ENCODE measurements at regions not wholly inside any gene's neighbourhood (a gene's known extent, or its start where the extent isn't known, plus 50 kb on each side); places are given as distances from the start of the nearest gene placed in this dataset.

- no peak for TF ChIP-seq CTCF (IDR thresholded peaks at IDR 0.05; ENCODE audit: low read length, missing control alignments)
- no peak for DNase-seq (ENCODE audit: low read depth)
- no peak overlapping the region for H3K4me3 ChIP-seq (replicated peaks; ENCODE audit: low read depth, low read length)
Measured at GRCh38 chr7:118349604-118350003, 125.1 kb downstream of the ANKRD7 start.

GRCh38 chr7:118350260-118350659 is 125.8 kb downstream of the ANKRD7 start:
- no peak for TF ChIP-seq CTCF (IDR thresholded peaks at IDR 0.05; ENCODE audit: low read length, missing control alignments)
- DNase-seq (ENCODE audit: low read depth), result no peak
- H3K4me3 ChIP-seq (replicated peaks; ENCODE audit: low read depth, low read length), result no peak overlapping the region

GRCh38 chr7:118352867-118353453 is 128.5 kb downstream of the ANKRD7 start:
- no peak for TF ChIP-seq CTCF (IDR thresholded peaks at IDR 0.05; ENCODE audit: low read length, missing control alignments)
- H3K4me3 ChIP-seq (replicated peaks; ENCODE audit: low read depth, low read length), result no peak overlapping the region
- peak; percentile 7 for DNase-seq (ENCODE audit: low read depth)

GRCh38 chr7:118366363-118366762 is 141.9 kb downstream of the ANKRD7 start:
- no peak for TF ChIP-seq CTCF (IDR thresholded peaks at IDR 0.05; ENCODE audit: low read length, missing control alignments)
- no peak overlapping the region for H3K4me3 ChIP-seq (replicated peaks; ENCODE audit: low read depth, low read length)
- DNase-seq (ENCODE audit: low read depth), result no peak

GRCh38 chr7:118368958-118369357 is 144.5 kb downstream of the ANKRD7 start:
- DNase-seq (ENCODE audit: low read depth), result no peak
- no peak overlapping the region for H3K4me3 ChIP-seq (replicated peaks; ENCODE audit: low read depth, low read length)
- TF ChIP-seq CTCF (IDR thresholded peaks at IDR 0.05; ENCODE audit: low read length, missing control alignments), result no peak

- no peak for TF ChIP-seq CTCF (IDR thresholded peaks at IDR 0.05; ENCODE audit: low read length, missing control alignments)
- no peak overlapping the region for H3K4me3 ChIP-seq (replicated peaks; ENCODE audit: low read depth, low read length)
- no peak for DNase-seq (ENCODE audit: low read depth)
Measured at GRCh38 chr7:118369987-118370386, 145.5 kb downstream of the ANKRD7 start.

- no peak for TF ChIP-seq CTCF (IDR thresholded peaks at IDR 0.05; ENCODE audit: low read length, missing control alignments)
- H3K4me3 ChIP-seq (replicated peaks; ENCODE audit: low read depth, low read length), result no peak overlapping the region
- peak; percentile 3 for DNase-seq (ENCODE audit: low read depth)
Measured at GRCh38 chr7:118372530-118372929, 148.0 kb downstream of the ANKRD7 start.
